Keratinocyte (primary cell): ENCODE measurements at regions not wholly inside any gene's neighbourhood (a gene's known extent, or its start where the extent isn't known, plus 50 kb on each side); places are given as distances from the start of the nearest gene placed in this dataset.

Source experiments
- CTCF ChIP-seq, 3 experiments: IDR thresholded peaks in 1 of 3; conservative IDR thresholded peaks in 1 of 3; optimal IDR thresholded peaks in 1 of 3; 2 replicates in 2 of 3; 3 replicates in 1 of 3; pipeline versions ENCODE3 to v1.5.1; 2011; ENCODE audit warnings: low read length in 3 of 3, mild to moderate bottlenecking in 3 of 3, moderate library complexity in 2 of 3, control low read depth in 1 of 3, inconsistent platforms in 1 of 3; ENCODE audit not compliant: insufficient read depth in 2 of 3; ENCODE audit errors: extremely low read depth in 1 of 3
- EZH2 ChIP-seq: IDR thresholded peaks from one replicate; pipeline ENCODE4 v1.6.1; 2012; ENCODE audit warnings: inconsistent platforms, mild to moderate bottlenecking, low read length, moderate library complexity

GRCh38 chr12:19970821-19971220 is 397.5 kb upstream of the PDE3A start:
- no peak for TF ChIP-seq CTCF (optimal IDR thresholded peaks at IDR 0.05 in 1 of 3, IDR thresholded peaks at IDR 0.05 in 1 of 3, conservative IDR thresholded peaks at IDR 0.05 in 1 of 3; ENCODE audit: extremely low read depth in 1 of 3, insufficient read depth in 2 of 3, low read length in 3 of 3)
- no peak for TF ChIP-seq EZH2
